ENCODE measurements at regions not wholly inside any gene's neighbourhood (a gene's known extent, or its start where the extent isn't known, plus 50 kb on each side); places are given as distances from the start of the nearest gene placed in this dataset.

DNA sequence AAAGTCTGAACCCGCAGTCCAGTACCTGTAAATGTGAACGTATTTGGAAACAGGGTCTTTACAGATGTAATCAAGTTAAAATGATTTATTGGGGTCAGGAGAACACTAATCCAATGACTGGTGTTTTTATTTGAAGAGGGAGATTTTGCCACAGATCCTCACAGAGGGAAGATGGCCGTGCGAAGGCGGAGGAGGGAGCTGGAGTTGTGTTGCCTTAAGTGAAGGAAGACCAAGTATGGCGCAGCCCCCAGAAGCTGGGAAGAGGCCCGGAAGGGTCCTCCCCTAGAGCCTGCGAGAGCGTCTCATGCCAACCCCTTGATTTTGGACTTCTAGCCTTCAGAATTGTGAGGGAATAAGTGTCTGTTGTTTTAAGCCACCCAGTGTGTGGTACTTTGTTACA is 102.8 kb upstream of the NUDT4 start:
- POLR2A ChIA-PET = no interaction called here
- H3K9me2 ChIP-seq (ENCODE audit: insufficient read depth) = no peaks in the 10 kb centered on the region

DNA sequence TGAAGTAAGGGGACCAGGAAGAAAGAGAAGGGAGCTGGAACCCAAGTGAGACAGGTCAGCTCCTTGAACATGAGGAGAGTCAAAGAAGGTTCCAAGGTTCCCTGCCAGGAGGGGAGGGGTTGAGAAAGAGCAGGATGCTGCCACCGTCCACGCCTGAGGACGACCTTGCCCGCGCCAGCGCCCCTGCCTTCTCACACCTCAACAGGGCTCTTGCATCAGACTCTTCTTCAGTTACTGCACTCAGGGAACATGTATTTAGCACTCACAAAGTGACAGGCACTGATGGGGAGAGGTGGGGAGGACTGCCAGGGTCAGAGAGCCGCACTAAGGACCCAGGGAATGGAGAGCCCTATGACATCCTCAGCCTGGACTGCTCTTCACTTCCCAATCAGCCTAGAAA is 102.1 kb upstream of the NUDT4 start:
- DNase-seq (ENCODE audit: low read depth, low spot score) (no peak), ATAC-seq (no peak)
- CTCF ChIA-PET = no interaction called here
- intact Hi-C loops (cut with micrococcal nuclease) = no loop called here
- no peaks in the 10 kb centered on the region for H4K20me1 ChIP-seq (ENCODE audit: insufficient read depth)
- no peak for TF ChIP-seq POLR2AphosphoS5 (IDR thresholded peaks at IDR 0.05; ENCODE audit: low read depth, low read length)
- TF ChIP-seq ZFX (IDR thresholded peaks at IDR 0.05) = no peak
- no peak for TF ChIP-seq EZH2phosphoT487 (IDR thresholded peaks at IDR 0.05; ENCODE audit: borderline replicate concordance)
- no peak for TF ChIP-seq JUND (IDR thresholded peaks at IDR 0.05)
- TF ChIP-seq SIN3A (IDR thresholded peaks at IDR 0.05; ENCODE audit: low read depth) = no peak
- no peaks in the 10 kb centered on the region for H3K9me2 ChIP-seq (ENCODE audit: insufficient read depth)
- no peaks in the 10 kb centered on the region for H3K79me2 ChIP-seq (ENCODE audit: insufficient read depth, low read length)
- H3K4me2 ChIP-seq (ENCODE audit: low read length) = no peak overlapping the region
- H3K9ac ChIP-seq (ENCODE audit: low read length) = no peak overlapping the region
- no peak overlapping the region for H3K4me3 ChIP-seq (replicated peaks in 1 of 2; ENCODE audit: low read depth in 1 of 2, low read length in 2 of 2)
- no peaks in the 10 kb centered on the region for H3K27me3 ChIP-seq (ENCODE audit: insufficient read depth, low read length)
- no peaks in the 10 kb centered on the region for H3K4me1 ChIP-seq (ENCODE audit: control insufficient read depth in 1 of 2, insufficient read depth in 2 of 2, low read length in 2 of 2)
- POLR2A ChIA-PET = no interaction called here
- BruUV-seq (replicated peaks) = no TSS peak
- no peaks in the 10 kb centered on the region for H3K9me3 ChIP-seq (ENCODE audit: control insufficient read depth in 1 of 2, insufficient read depth in 1 of 2, low read depth in 1 of 2, low read length in 2 of 2)
- H3K27ac ChIP-seq (ENCODE audit: low read depth, low read length) = no peak overlapping the region
- no peak overlapping the region for H2AFZ ChIP-seq (ENCODE audit: low read depth, low read length, poor library complexity, severe bottlenecking)
- H3K36me3 ChIP-seq (ENCODE audit: control insufficient read depth in 1 of 2, insufficient read depth in 2 of 2, low read length in 2 of 2) = no peaks in the 10 kb centered on the region
- RAD21 ChIA-PET (ENCODE audit: low non-redundant PET in 1 of 2, low total read pairs in 2 of 2, uncharacterized antibody in 2 of 2, unreplicated experiment in 2 of 2) = no interaction called here

More for the DNA sequence above, 102.8 kb upstream of the NUDT4 start:
- no peaks in the 10 kb centered on the region for H3K4me1 ChIP-seq (ENCODE audit: control insufficient read depth in 1 of 2, insufficient read depth in 2 of 2, low read length in 2 of 2)
- no peaks in the 10 kb centered on the region for H3K36me3 ChIP-seq (ENCODE audit: control insufficient read depth in 1 of 2, insufficient read depth in 2 of 2, low read length in 2 of 2)
- intact Hi-C loops (cut with micrococcal nuclease) = no loop called here
- no TSS peak for BruUV-seq (replicated peaks)
- DNase-seq (ENCODE audit: low read depth, low spot score) = no peak
- no peak overlapping the region for H2AFZ ChIP-seq (ENCODE audit: low read depth, low read length, poor library complexity, severe bottlenecking)
- H3K9me3 ChIP-seq (ENCODE audit: control insufficient read depth in 1 of 2, insufficient read depth in 1 of 2, low read depth in 1 of 2, low read length in 2 of 2) = no peaks in the 10 kb centered on the region
- no peak overlapping the region for H3K9ac ChIP-seq (ENCODE audit: low read length)
- ChIA-PET RAD21 (ENCODE audit: low non-redundant PET in 1 of 2, low total read pairs in 2 of 2, uncharacterized antibody in 2 of 2, unreplicated experiment in 2 of 2) (no interaction called here), CTCF (no interaction called here)
- H3K79me2 ChIP-seq (ENCODE audit: insufficient read depth, low read length) = no peaks in the 10 kb centered on the region
- H3K27me3 ChIP-seq (ENCODE audit: insufficient read depth, low read length) = no peaks in the 10 kb centered on the region
- TF ChIP-seq SP1 (IDR thresholded peaks at IDR 0.05; ENCODE audit: low read depth) (no peak), FOSL1 (IDR thresholded peaks at IDR 0.05; ENCODE audit: low read depth) (no peak), TCF7L2 (IDR thresholded peaks at IDR 0.05; ENCODE audit: borderline replicate concordance, extremely low read depth, insufficient read depth, insufficient read length) (no peak)
- no peak for ATAC-seq
- no peaks in the 10 kb centered on the region for H4K20me1 ChIP-seq (ENCODE audit: insufficient read depth)
- no peak overlapping the region for H3K27ac ChIP-seq (ENCODE audit: low read depth, low read length)
- no peak overlapping the region for H3K4me3 ChIP-seq (replicated peaks in 1 of 2; ENCODE audit: low read depth in 1 of 2, low read length in 2 of 2)
- no peak overlapping the region for H3K4me2 ChIP-seq (ENCODE audit: low read length)
